H1 (cell line): ENCODE measurements at regions not wholly inside any gene's neighbourhood (a gene's known extent, or its start where the extent isn't known, plus 50 kb on each side); places are given as distances from the start of the nearest gene placed in this dataset.

Experiments used
- CTCF ChIA-PET: fragments of 300-600 bp; sonication (Branson Sonifier 250); formaldehyde crosslinking; loops from one replicate; lab custom pipeline; 2021; ENCODE audit not compliant: partially characterized antibody; lab: Charles Lee
- POLR2A ChIA-PET: fragments of 300-600 bp; sonication (Branson Sonifier 250); formaldehyde crosslinking; loops from one replicate; lab custom pipeline; 2021; ENCODE audit warnings: inconsistent platforms; ENCODE audit not compliant: partially characterized antibody; lab: Charles Lee
- DNase-seq, 2 experiments: peaks; one replicate each; pipeline versions ENCODE4 v3.0.0 to v3.0.0-alpha.2; 2010 to 2022; ENCODE audit warnings: low spot score in 2 of 2, low read depth in 1 of 2, mixed read lengths in 1 of 2
- FAIRE-seq: peaks from 2 replicates; lab custom pipeline; 2011; peaks lifted over from hg19 to GRCh38; lab: Jason Lieb, UNC
- H2AFZ ChIP-seq: 2 replicates; pipeline ENCODE4 v1.8.1; 2012; ENCODE audit warnings: low read length, inconsistent platforms
- H2AK5ac ChIP-seq: 2 replicates; pipeline ENCODE4 v1.6.1; 2013; ENCODE audit warnings: low read depth, low read length
- H2BK120ac ChIP-seq: replicated peaks from 2 replicates; pipeline ENCODE3; 2013; ENCODE audit warnings: low read depth, low read length, inconsistent platforms
- H2BK12ac ChIP-seq: 2 replicates; pipeline ENCODE4 v1.6.1; 2013; ENCODE audit warnings: low read depth, low read length
- H2BK15ac ChIP-seq: 2 replicates; pipeline ENCODE4 v1.6.1; 2013; ENCODE audit warnings: low read length
- H2BK20ac ChIP-seq: 2 replicates; pipeline ENCODE4 v1.6.1; 2013; ENCODE audit warnings: low read length
- H2BK5ac ChIP-seq: 2 replicates; pipeline ENCODE4 v1.6.1; 2013; ENCODE audit warnings: low read depth, low read length
- H3K14ac ChIP-seq: 2 replicates; pipeline ENCODE4 v1.6.1; 2013; ENCODE audit warnings: inconsistent platforms; ENCODE audit not compliant: insufficient read length
- H3K18ac ChIP-seq: 2 replicates; pipeline ENCODE4 v1.6.1; 2013; ENCODE audit warnings: low read length; ENCODE audit errors: extremely low read depth
- H3K23ac ChIP-seq: 2 replicates; pipeline ENCODE4 v1.6.1; 2013; ENCODE audit warnings: inconsistent platforms; ENCODE audit not compliant: insufficient read length
- H3K23me2 ChIP-seq: 2 replicates; pipeline ENCODE4 v1.6.1; 2013; ENCODE audit warnings: low read depth, low read length
- H3K27ac ChIP-seq: 2 replicates; pipeline ENCODE4 v1.6.1; 2011; ENCODE audit warnings: low read depth, low read length, inconsistent platforms
- H3K27me3 ChIP-seq, 4 experiments: replicated peaks in 1 of 4; 1 replicate in 1 of 4; 2 replicates in 3 of 4; pipeline versions ENCODE4 v1.6.1 to v1.8.1; 2011 to 2013; ENCODE audit warnings: low read length in 3 of 4, mild to moderate bottlenecking in 3 of 4, inconsistent platforms in 2 of 4, mixed read lengths in 2 of 4, moderate library complexity in 1 of 4; ENCODE audit not compliant: control insufficient read depth in 3 of 4, insufficient read depth in 3 of 4; ENCODE audit errors: extremely low read depth in 1 of 4
- H3K36me3 ChIP-seq, 4 experiments: 2 replicates each; pipeline versions ENCODE4 v1.6.1 to v1.8.1; 2011 to 2013; ENCODE audit warnings: mild to moderate bottlenecking in 4 of 4, low read length in 3 of 4, moderate library complexity in 2 of 4, control low read depth in 1 of 4, inconsistent platforms in 1 of 4; ENCODE audit not compliant: insufficient read depth in 4 of 4, control insufficient read depth in 2 of 4
- H3K4ac ChIP-seq: replicated peaks from 2 replicates; pipeline ENCODE3; 2013; ENCODE audit warnings: low read length, low read depth, mixed read lengths, inconsistent platforms; ENCODE audit not compliant: insufficient read length
- H3K4me1 ChIP-seq, 4 experiments: replicated peaks in 1 of 4; 1 replicate in 1 of 4; 2 replicates in 3 of 4; pipeline versions ENCODE4 v1.6.1 to v1.8.1; 2011 to 2013; ENCODE audit warnings: low read length in 3 of 4, inconsistent platforms in 2 of 4, mixed read lengths in 1 of 4; ENCODE audit not compliant: insufficient read depth in 4 of 4, control insufficient read depth in 3 of 4
- H3K4me2 ChIP-seq, 2 experiments: 2 replicates each; pipeline versions ENCODE4 v1.6.1 to v1.8.1; 2011 to 2013; ENCODE audit warnings: low read depth in 2 of 2, low read length in 2 of 2, control low read depth in 1 of 2, inconsistent platforms in 1 of 2, mild to moderate bottlenecking in 1 of 2; ENCODE audit not compliant: insufficient read depth in 1 of 2
- H3K4me3 ChIP-seq, 4 experiments: fragments of 200-600, 300-600 bp in 1 of 4; sonication (generic), shearing (Covaris generic), sonication (Bioruptor Twin) in 1 of 4; 2 replicates each; pipeline versions ENCODE4 v1.5.1 to v1.8.1; 2011 to 2016; ENCODE audit warnings: low read length in 4 of 4, low read depth in 3 of 4, control low read depth in 2 of 4, inconsistent platforms in 2 of 4, mild to moderate bottlenecking in 2 of 4, mixed read lengths in 1 of 4, moderate library complexity in 1 of 4; ENCODE audit not compliant: insufficient read depth in 2 of 4; ENCODE audit errors: extremely low read depth in 1 of 4
- H3K56ac ChIP-seq: replicated peaks from 2 replicates; pipeline ENCODE3; 2013; ENCODE audit warnings: low read depth, mild to moderate bottlenecking, mixed read lengths, low read length, inconsistent platforms; ENCODE audit not compliant: insufficient read length
- H3K79me1 ChIP-seq: 2 replicates; pipeline ENCODE4 v1.6.1; 2013; ENCODE audit warnings: low read depth, low read length, control low read depth
- H3K79me2 ChIP-seq, 2 experiments: 2 replicates each; pipeline versions ENCODE4 v1.6.1 to v1.8.1; 2012 to 2013; ENCODE audit warnings: low read length in 2 of 2, mild to moderate bottlenecking in 2 of 2, inconsistent platforms in 1 of 2; ENCODE audit not compliant: insufficient read depth in 2 of 2, control insufficient read depth in 1 of 2
- H3K9ac ChIP-seq, 4 experiments: replicated peaks in 1 of 4; 1 replicate in 1 of 4; 2 replicates in 3 of 4; pipeline versions ENCODE4 v1.6.1 to v1.8.1; 2011 to 2013; ENCODE audit warnings: low read depth in 3 of 4, low read length in 3 of 4, control low read depth in 2 of 4, mild to moderate bottlenecking in 2 of 4, moderate library complexity in 2 of 4, inconsistent platforms in 1 of 4; ENCODE audit errors: extremely low read depth in 1 of 4
- H3K9me3 ChIP-seq, 2 experiments: 2 replicates each; pipeline versions ENCODE4 v1.6.1 to v1.8.1; 2012 to 2013; ENCODE audit warnings: mild to moderate bottlenecking in 2 of 2, moderate library complexity in 2 of 2, control low read depth in 1 of 2, inconsistent platforms in 1 of 2, low read depth in 1 of 2, low read length in 1 of 2, mixed read lengths in 1 of 2; ENCODE audit not compliant: insufficient read depth in 2 of 2
- H4K20me1 ChIP-seq, 2 experiments: replicated peaks in 1 of 2; 2 replicates each; pipeline versions ENCODE3 to v1.8.1; 2011 to 2013; ENCODE audit warnings: inconsistent platforms in 2 of 2, low read length in 2 of 2, mild to moderate bottlenecking in 1 of 2; ENCODE audit not compliant: insufficient read depth in 2 of 2, control insufficient read depth in 1 of 2
- H4K5ac ChIP-seq: 2 replicates; pipeline ENCODE4 v1.6.1; 2013; ENCODE audit warnings: low read length, low read depth, mixed read lengths, inconsistent platforms; ENCODE audit not compliant: insufficient read length
- H4K8ac ChIP-seq: 2 replicates; pipeline ENCODE4 v1.8.0; 2013; ENCODE audit warnings: mild to moderate bottlenecking, moderate library complexity, low read length, inconsistent platforms; ENCODE audit not compliant: insufficient read depth; ENCODE audit errors: extremely low read depth
- H4K91ac ChIP-seq: replicated peaks from 2 replicates; pipeline ENCODE3; 2013; ENCODE audit warnings: low read length, mixed read lengths, inconsistent platforms; ENCODE audit not compliant: insufficient read length
- KDM4A ChIP-seq: IDR thresholded peaks from one replicate; pipeline ENCODE4 v1.7.1; 2012; ENCODE audit warnings: low read depth, mild to moderate bottlenecking, moderate library complexity, low read length, inconsistent platforms; ENCODE audit not compliant: severe bottlenecking
- RBBP5 ChIP-seq: IDR thresholded peaks from 2 replicates; pipeline ENCODE4 v1.7.1; 2012; ENCODE audit warnings: low read depth, mild to moderate bottlenecking, inconsistent platforms, low read length, moderate library complexity, borderline replicate concordance
- RXRA ChIP-seq: IDR thresholded peaks from 2 replicates; pipeline ENCODE4 v1.6.1; 2011; ENCODE audit warnings: low read depth, mild to moderate bottlenecking, low read length, moderate library complexity; ENCODE audit not compliant: insufficient read depth
- SP2 ChIP-seq: IDR thresholded peaks from 2 replicates; pipeline ENCODE4 v1.6.1; 2012; ENCODE audit warnings: mild to moderate bottlenecking, low read length, inconsistent platforms
- WGBS, 2 experiments: shearing (Covaris generic) in 1 of 2; methylation state at CpG; one replicate each; pipeline versions ENCODE4 v1.1.6 to v1.1.7; 2013 to 2015; ENCODE audit warnings: low lambda C conversion rate in 2 of 2, mixed read lengths in 2 of 2, inconsistent platforms in 1 of 2, low coverage in 1 of 2, missing lambda C conversion rate in 1 of 2; ENCODE audit not compliant: insufficient replicate concordance in 2 of 2, insufficient coverage in 1 of 2, insufficient read length in 1 of 2; ENCODE audit errors: extremely low coverage in 1 of 2, missing lambda C conversion rate in 1 of 2; 5-methylcytosine and 5-hydroxymethylcytosine counted together

DNA sequence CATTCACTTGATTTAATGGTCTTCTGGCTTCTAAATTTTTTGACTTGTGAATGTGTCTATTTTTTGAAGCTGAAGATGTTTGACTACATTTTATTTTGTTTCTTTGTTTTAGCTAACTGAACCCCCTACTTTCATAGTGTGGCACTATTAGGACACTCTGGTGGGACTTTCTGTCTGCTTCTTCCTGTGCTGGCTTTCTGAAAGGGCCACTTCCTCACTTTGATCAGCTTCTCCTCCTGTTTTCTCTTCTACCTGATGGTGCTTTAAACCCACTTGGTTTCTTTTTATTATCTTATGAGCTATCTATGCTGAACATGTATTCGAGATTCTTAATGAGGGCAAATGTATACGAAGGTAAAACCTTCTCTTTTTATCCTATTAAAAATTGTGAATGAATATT lies 186.1 kb upstream of the CASK start:
- Histone ChIP-seq H3K23me2 (no peaks in the 10 kb centered on the region), H3K23ac (no peak overlapping the region), H4K91ac (no peak overlapping the region), H2BK20ac (no peak overlapping the region), H2BK5ac (no peak overlapping the region), H2BK120ac (no peak overlapping the region), H3K4me2 (no peak overlapping the region), H3K27ac (no peak overlapping the region), H4K20me1 (no peaks in the 10 kb centered on the region), H3K14ac (no peak overlapping the region), H2AK5ac (no peak overlapping the region), H2AFZ (no peak overlapping the region), H4K5ac (no peak overlapping the region), H3K4ac (no peak overlapping the region), H3K56ac (no peak overlapping the region), H3K18ac (no peak overlapping the region), H3K4me3 (no peak overlapping the region), H2BK15ac (no peak overlapping the region), H3K9me3 (no peaks in the 10 kb centered on the region), H4K8ac (no peak overlapping the region), H3K36me3 (no peaks in the 10 kb centered on the region; a peak in 1 of 8 replicates), H3K79me2 (no peaks in the 10 kb centered on the region), H3K27me3 (no peaks in the 10 kb centered on the region), H3K9ac (no peak overlapping the region), H2BK12ac (no peak overlapping the region), H3K79me1 (no peaks in the 10 kb centered on the region), H3K4me1 (no peaks in the 10 kb centered on the region)
- WGBS, 2 experiments = 85% methylated on average over 2 of the region's 2 CpGs; no CpG with 5 or more reads in 1 of the 2 experiments
- DNase-seq (no peak), FAIRE-seq (no peak)
- ChIA-PET POLR2A (no interaction called here), CTCF (interaction anchor here (0.9 kb wide), 1 partner anchor 66 kb away, joined by 4 read pairs; no protein-coding TSS in a partner anchor)
- no peak for TF ChIP-seq RXRA
- TF ChIP-seq SP2 = no peak
- no peak for TF ChIP-seq RBBP5
- TF ChIP-seq KDM4A = no peak
